K562 (cell line): ENCODE measurements at regions not wholly inside any gene's neighbourhood (a gene's known extent, or its start where the extent isn't known, plus 50 kb on each side); places are given as distances from the start of the nearest gene placed in this dataset.

Source experiments
- ATAC-seq: fragments of 200-7000 bp; cut with Tn5 transposase; 3 replicates; pipeline ENCODE4 v1.9.1; 2020; ENCODE audit warnings: moderate library complexity
- BruUV-seq: library from RNA; stranded (reverse); fragments of 400-500 nt; replicated peaks from 2 replicates; lab custom pipeline; 2021; lab: Mats Ljungman, UMichigan
- CTCF ChIA-PET: fragments of 300-600 bp; formaldehyde crosslinking; extraction: SDS; loops from one replicate; lab custom pipeline; 2021; ENCODE audit warnings: low intra/inter-chr PET ratio; lab: Yijun Ruan, JAX
- POLR2A ChIA-PET: fragments of 300-600, 350-650 bp; sonication (Branson Sonifier 250); formaldehyde crosslinking; extraction: SDS; loops from one replicate; lab custom pipeline; 2021; ENCODE audit warnings: antibody characterized with exemption, inconsistent platforms; lab: Yijun Ruan, JAX
- DNase-seq, 4 experiments: peaks; one replicate each; pipeline versions ENCODE4 v3.0.0 to v3.0.0-alpha.2; 2011 to 2018; ENCODE audit warnings: low spot score in 3 of 4, mixed read lengths in 3 of 4; ENCODE audit errors: extremely low read depth in 1 of 4
- FAIRE-seq: peaks from 2 replicates; lab custom pipeline; 2011; peaks lifted over from hg19 to GRCh38; lab: Jason Lieb, UNC
- H2AFZ ChIP-seq: 2 replicates; pipeline ENCODE4 v1.6.0; 2011; ENCODE audit warnings: low read depth, low read length, control low read depth, inconsistent platforms
- H3K27ac ChIP-seq: fragments of 200-600 bp; 3 replicates; pipeline ENCODE4 v1.8.0; 2011; ENCODE audit warnings: low read depth, mild to moderate bottlenecking, control low read depth, inconsistent platforms, low read length, moderate library complexity, mixed read lengths; ENCODE audit errors: extremely low read depth
- H3K27me3 ChIP-seq, 2 experiments: fragments of 300-600 bp in 1 of 2; 2 replicates in 1 of 2; 3 replicates in 1 of 2; pipeline versions ENCODE4 v1.6.0 to v1.8.0; 2011; ENCODE audit warnings: inconsistent platforms in 2 of 2, low read length in 2 of 2, mild to moderate bottlenecking in 1 of 2, mixed read lengths in 1 of 2, moderate library complexity in 1 of 2; ENCODE audit not compliant: control insufficient read depth in 2 of 2, insufficient read depth in 2 of 2
- H3K36me3 ChIP-seq: fragments of 300-600 bp; 3 replicates; pipeline ENCODE4 v1.8.0; 2011; ENCODE audit warnings: mild to moderate bottlenecking, low read length, inconsistent platforms; ENCODE audit not compliant: control insufficient read depth, insufficient read depth
- H3K4me1 ChIP-seq, 2 experiments: fragments of 200-600 bp in 1 of 2; replicated peaks in 1 of 2; 2 replicates in 1 of 2; 3 replicates in 1 of 2; pipeline versions ENCODE4 v1.5.1 to v1.8.0; 2011; ENCODE audit warnings: inconsistent platforms in 2 of 2, low read length in 2 of 2, mild to moderate bottlenecking in 1 of 2, mixed read lengths in 1 of 2, moderate library complexity in 1 of 2; ENCODE audit not compliant: control insufficient read depth in 2 of 2, insufficient read depth in 2 of 2
- H3K4me2 ChIP-seq: 2 replicates; pipeline ENCODE4 v1.6.1; 2011; ENCODE audit warnings: low read length, control low read depth, inconsistent platforms, mixed read lengths; ENCODE audit not compliant: insufficient read depth
- H3K4me3 ChIP-seq: fragments of 200-600 bp; sonication (generic), shearing (Covaris generic); 2 replicates; pipeline ENCODE4 v1.5.1; 2016; ENCODE audit warnings: control low read depth, inconsistent platforms
- H3K79me2 ChIP-seq: fragments of 200-600 bp; 3 replicates; pipeline ENCODE4 v1.8.0; 2011; ENCODE audit warnings: low read length, inconsistent platforms; ENCODE audit not compliant: control insufficient read depth, insufficient read depth
- H3K9ac ChIP-seq, 2 experiments: 2 replicates each; pipeline versions ENCODE4 v1.6.0 to v1.6.1; 2011; ENCODE audit warnings: low read depth in 2 of 2, low read length in 2 of 2, control low read depth in 1 of 2, inconsistent platforms in 1 of 2, mild to moderate bottlenecking in 1 of 2, mixed read lengths in 1 of 2; ENCODE audit not compliant: insufficient read depth in 1 of 2
- H3K9me1 ChIP-seq: one replicate; pipeline ENCODE4 v1.6.0; 2011; ENCODE audit warnings: inconsistent platforms, mild to moderate bottlenecking, low read length, moderate library complexity; ENCODE audit not compliant: control insufficient read depth, insufficient read depth
- H3K9me3 ChIP-seq: replicated peaks from 2 replicates; pipeline ENCODE4 v1.5.1; 2011; ENCODE audit warnings: low read depth, low read length, inconsistent platforms; ENCODE audit not compliant: control insufficient read depth, insufficient read depth
- H4K20me1 ChIP-seq: replicated peaks from 2 replicates; pipeline ENCODE4 v1.6.1; 2011; ENCODE audit warnings: low read length, inconsistent platforms, mixed read lengths; ENCODE audit not compliant: control insufficient read depth, insufficient read depth
- ARID4B ChIP-seq: sonication (generic); formaldehyde crosslinking; IDR thresholded peaks from 2 replicates; pipeline ENCODE4 v1.8.0; 2022; ENCODE audit warnings: mild to moderate bottlenecking, missing genetic modification reagents
- CEBPB ChIP-seq: fragments of 450-650 bp; IDR thresholded peaks from 2 replicates; pipeline ENCODE4 v1.6.1; 2016; ENCODE audit warnings: missing genetic modification characterization, missing compliant biosample characterization
- CXXC5 ChIP-seq: fragments of 250-450 bp; sonication (Bioruptor Pico); IDR thresholded peaks from 2 replicates; pipeline ENCODE4 v1.8.0; 2022; ENCODE audit warnings: inconsistent platforms, mild to moderate bottlenecking, moderate library complexity
- FOXP4 ChIP-seq: sonication (generic); formaldehyde crosslinking; IDR thresholded peaks from 2 replicates; pipeline ENCODE4 v1.8.0; 2022; ENCODE audit warnings: mild to moderate bottlenecking, missing genetic modification reagents, borderline replicate concordance
- LCOR ChIP-seq: sonication (generic); formaldehyde crosslinking; IDR thresholded peaks from 2 replicates; pipeline ENCODE4 v1.8.0; 2022; ENCODE audit warnings: mild to moderate bottlenecking, missing genetic modification reagents
- MBD1 ChIP-seq: fragments of 250-450 bp; sonication (Bioruptor Pico); IDR thresholded peaks from 2 replicates; pipeline ENCODE4 v1.8.0; 2022; ENCODE audit warnings: inconsistent platforms
- RBM17 ChIP-seq: fragments of 200-400 bp; formaldehyde crosslinking; IDR thresholded peaks from 2 replicates; pipeline ENCODE4 v1.6.1; 2017; ENCODE audit warnings: low read depth, mild to moderate bottlenecking, low read length, borderline replicate concordance
- SNRNP70 ChIP-seq: fragments of 200-400 bp; formaldehyde crosslinking; optimal IDR thresholded peaks from 2 replicates; pipeline ENCODE3; 2017; ENCODE audit warnings: low read depth, low read length
- TBL1XR1 ChIP-seq, 2 experiments: IDR thresholded peaks; 2 replicates each; pipeline ENCODE4 v1.6.1; 2012; ENCODE audit warnings: improper control_type of control experiment in 2 of 2, low read length in 2 of 2, mild to moderate bottlenecking in 1 of 2
- TFAM ChIP-seq: fragments of 250-450 bp; sonication (Bioruptor Pico); conservative IDR thresholded peaks from 2 replicates; pipeline ENCODE4 v1.5.0; 2021; ENCODE audit warnings: mild to moderate bottlenecking, moderate library complexity
- ZFX ChIP-seq: sonication (generic); formaldehyde crosslinking; IDR thresholded peaks from 2 replicates; pipeline ENCODE4 v1.8.0; 2022; ENCODE audit warnings: mild to moderate bottlenecking, missing genetic modification reagents, moderate library complexity
- ZNF197 ChIP-seq: fragments of 200-800 bp; sonication (Bioruptor generic); IDR thresholded peaks from 2 replicates; pipeline ENCODE4 v1.6.1; 2016; ENCODE audit warnings: low read depth, missing genetic modification characterization, missing compliant biosample characterization
- ZNF232 ChIP-seq: sonication (generic); formaldehyde crosslinking; IDR thresholded peaks from 2 replicates; pipeline ENCODE4 v1.8.0; 2022; ENCODE audit warnings: mild to moderate bottlenecking, missing genetic modification reagents
- WGBS: fragments of 100-300 bp; shearing (Covaris generic); methylation state at CpG from one replicate; pipeline ENCODE4 v1.1.6; 2016; ENCODE audit warnings: low coverage, mixed read lengths; ENCODE audit not compliant: insufficient coverage; ENCODE audit errors: missing lambda C conversion rate; 5-methylcytosine and 5-hydroxymethylcytosine counted together
- in situ Hi-C: fragments of 300-500 bp; cut with MboI; formaldehyde crosslinking; loops from 4 replicates; pipeline ENCODE4 v1.15.0; 2018; ENCODE audit warnings: inconsistent platforms, mixed read lengths
- intact Hi-C: fragments of 100-400 bp; cut with micrococcal nuclease; formaldehyde crosslinking; loops from 2 replicates; pipeline ENCODE4 v1.14.2; 2022

GRCh38 chr16:85262558-85263238, 150.4 kb upstream of the CIBAR2 start:
- DNase-seq (peak in 1 of 4 experiments; percentile 44), ATAC-seq (peak; percentile 24), FAIRE-seq (peak; percentile 61)
- in situ Hi-C loops (no loop called here), intact Hi-C loops (loop anchor here (5.0 kb wide), 1 partner anchor 145 kb away; no protein-coding TSS in a partner anchor)
- Histone ChIP-seq H2AFZ (no peak overlapping the region), H3K4me1 (peaks cover 17 to 71% of the 10 kb centered on the region in 2 experiments; a peak in 4 of 5 replicates), H3K9me3 (no peaks in the 10 kb centered on the region), H3K9me1 (no peaks in the 10 kb centered on the region), H3K4me2 (peak overlapping the region; percentile 37; the same call in 1 of the 2 replicates), H4K20me1 (peaks cover 78% of the 10 kb centered on the region), H3K27me3 (no peaks in the 10 kb centered on the region), H3K36me3 (no peaks in the 10 kb centered on the region), H3K4me3 (no peak overlapping the region), H3K27ac (no peak overlapping the region), H3K9ac (peak overlapping the region in 1 of 2 experiments; percentile 80; a peak in 1 of 4 replicates), H3K79me2 (no peaks in the 10 kb centered on the region)
- ChIA-PET CTCF (interaction anchor here (0.7 kb wide), 1 partner anchor 337 kb away, joined by 4 read pairs; no protein-coding TSS in a partner anchor), POLR2A (interaction anchor here (0.6 to 1.3 kb wide), 6 partner anchors 9 to 1267 kb away, joined by 3 to 5 read pairs (median 4); no protein-coding TSS in a partner anchor)
- BruUV-seq: no TSS peak
- 46% methylated on average over 22 of the region's 22 CpGs for WGBS
- TF ChIP-seq LCOR (CRISPR knock-in tag) (no peak), MBD1 (peak; percentile 51; the same call in 1 of the 2 replicates), FOXP4 (CRISPR knock-in tag) (peak; percentile 3; the same call in 1 of the 2 replicates), SNRNP70 (no peak), TBL1XR1 (IDR thresholded peaks at IDR 0.05; ENCODE audit: low read length in 2 of 2) (no peak), TFAM (CRISPR knock-in tag) (no peak), ARID4B (CRISPR knock-in tag) (no peak), ZFX (CRISPR knock-in tag) (0 out of 2 replicates have a peak, but pooled peaks have one; percentile 21), RBM17 (no peak), ZNF232 (CRISPR knock-in tag) (0 out of 2 replicates have a peak, but pooled peaks have one; percentile 11), CXXC5 (CRISPR knock-in tag) (peak; percentile 38; the same call in 1 of the 2 replicates), ZNF197 (CRISPR knock-in tag) (no peak), CEBPB (peak; percentile 60)
